Astrocyte (in vitro differentiated cells and primary cell): ENCODE measurements at regions not wholly inside any gene's neighbourhood (a gene's known extent, or its start where the extent isn't known, plus 50 kb on each side); places are given as distances from the start of the nearest gene placed in this dataset.
A peak's percentile ranks its signal among the peaks of the same experiment; 100 is the strongest.

Source experiments
- DNase-seq: peaks from one replicate; pipeline ENCODE4 v3.0.0-alpha.2; 2010; ENCODE audit warnings: low read depth
- FAIRE-seq: peaks from 2 replicates; lab custom pipeline; 2011; peaks lifted over from hg19 to GRCh38; lab: Jason Lieb, UNC
- H2AFZ ChIP-seq: 2 replicates; pipeline ENCODE4 v1.6.0; 2012; ENCODE audit warnings: low read depth, low read length, inconsistent platforms
- H3K27ac ChIP-seq: 2 replicates; pipeline ENCODE4 v1.5.1; 2011; ENCODE audit warnings: low read depth, low read length, inconsistent platforms
- H3K27me3 ChIP-seq: 2 replicates; pipeline ENCODE4 v1.6.0; 2011; ENCODE audit warnings: low read length, inconsistent platforms; ENCODE audit not compliant: insufficient read depth
- H3K36me3 ChIP-seq: 2 replicates; pipeline ENCODE4 v1.5.1; 2011; ENCODE audit warnings: low read length, inconsistent platforms; ENCODE audit not compliant: insufficient read depth
- H3K4me1 ChIP-seq: 2 replicates; pipeline ENCODE4 v1.5.1; 2011; ENCODE audit warnings: low read length, inconsistent platforms; ENCODE audit not compliant: insufficient read depth
- H3K4me2 ChIP-seq: 2 replicates; pipeline ENCODE4 v1.6.0; 2012; ENCODE audit warnings: low read length, inconsistent platforms
- H3K4me3 ChIP-seq: 2 replicates; pipeline ENCODE4 v1.5.1; 2011; ENCODE audit warnings: low read depth, mild to moderate bottlenecking, low read length, inconsistent platforms; ENCODE audit not compliant: insufficient read depth
- H3K79me2 ChIP-seq: 2 replicates; pipeline ENCODE4 v1.6.0; 2012; ENCODE audit warnings: mild to moderate bottlenecking, low read length, inconsistent platforms; ENCODE audit not compliant: insufficient read depth
- H3K9ac ChIP-seq: 2 replicates; pipeline ENCODE4 v1.6.0; 2012; ENCODE audit warnings: mild to moderate bottlenecking, low read length, inconsistent platforms
- H3K9me3 ChIP-seq: 2 replicates; pipeline ENCODE4 v1.5.1; 2012; ENCODE audit warnings: low read depth, mild to moderate bottlenecking, low read length, inconsistent platforms; ENCODE audit not compliant: insufficient read depth
- H4K20me1 ChIP-seq: 2 replicates; pipeline ENCODE4 v1.6.0; 2012; ENCODE audit warnings: low read length, inconsistent platforms; ENCODE audit not compliant: insufficient read depth
- H3K27ac Mint-ChIP-seq: one replicate; pipeline ENCODE4 v1.8.0; 2021; ENCODE audit warnings: mild to moderate bottlenecking, mixed read lengths; ENCODE audit not compliant: unreplicated experiment
- H3K27me3 Mint-ChIP-seq: one replicate; pipeline ENCODE4 v1.8.0; 2021; ENCODE audit warnings: low read depth, mixed read lengths; ENCODE audit not compliant: unreplicated experiment
- H3K36me3 Mint-ChIP-seq: one replicate; pipeline ENCODE4 v1.8.0; 2021; ENCODE audit warnings: low read depth, mixed read lengths; ENCODE audit not compliant: unreplicated experiment
- H3K4me1 Mint-ChIP-seq: one replicate; pipeline ENCODE4 v1.8.0; 2021; ENCODE audit warnings: low read depth, mixed read lengths; ENCODE audit not compliant: unreplicated experiment
- H3K4me3 Mint-ChIP-seq: one replicate; pipeline ENCODE4 v1.8.0; 2021; ENCODE audit warnings: mild to moderate bottlenecking, moderate library complexity, mixed read lengths; ENCODE audit not compliant: unreplicated experiment
- H3K9me3 Mint-ChIP-seq: one replicate; pipeline ENCODE4 v1.8.0; 2021; ENCODE audit warnings: mild to moderate bottlenecking, mixed read lengths; ENCODE audit not compliant: unreplicated experiment
- EZH2 ChIP-seq: IDR thresholded peaks from 2 replicates; pipeline ENCODE4 v1.6.1; 2012; ENCODE audit warnings: mild to moderate bottlenecking, low read length, inconsistent platforms; ENCODE audit not compliant: insufficient read depth
- TF ChIP-seq, protein P1 (sequence below): IDR thresholded peaks from 2 replicates; pipeline ENCODE4 v1.5.1; 2011; ENCODE audit warnings: low read depth, mild to moderate bottlenecking, inconsistent platforms, low read length, moderate library complexity; ENCODE audit not compliant: insufficient read depth

DNA sequence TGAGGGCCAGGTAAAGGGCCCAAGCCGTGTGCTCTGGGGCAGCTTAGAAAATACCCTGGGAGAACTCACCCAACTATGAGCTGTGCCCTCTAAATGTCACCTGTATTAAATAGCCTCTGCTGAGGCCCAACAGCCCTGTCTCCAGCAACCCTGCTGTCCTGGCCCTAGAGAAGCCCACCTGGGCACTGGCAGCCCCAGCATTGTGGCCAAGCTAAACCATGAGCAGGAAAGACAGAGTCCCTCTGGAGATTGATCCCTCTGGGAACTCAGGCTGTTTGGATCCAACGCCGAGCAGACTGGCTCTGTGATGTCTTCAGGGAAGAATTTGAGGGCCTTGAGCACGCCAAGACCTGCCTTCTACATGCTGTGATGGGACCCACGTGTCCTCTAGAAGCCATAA lies 126.5 kb downstream of the TTC32 start:
- Histone ChIP-seq H3K27me3 (peaks cover 10% of the 10 kb centered on the region), H3K79me2 (no peaks in the 10 kb centered on the region), H3K4me1 (no peaks in the 10 kb centered on the region), H3K9ac (no peak overlapping the region), H3K4me2 (no peak overlapping the region), H4K20me1 (no peaks in the 10 kb centered on the region), H2AFZ (no peak overlapping the region), H3K4me3 (no peak overlapping the region), H3K27ac (no peak overlapping the region), H3K36me3 (no peaks in the 10 kb centered on the region), H3K9me3 (no peaks in the 10 kb centered on the region)
- H3K36me3 Mint-ChIP-seq, result no peaks in the 10 kb centered on the region
- TF ChIP-seq EZH2, result no peak
- TF ChIP-seq, protein P1, sequence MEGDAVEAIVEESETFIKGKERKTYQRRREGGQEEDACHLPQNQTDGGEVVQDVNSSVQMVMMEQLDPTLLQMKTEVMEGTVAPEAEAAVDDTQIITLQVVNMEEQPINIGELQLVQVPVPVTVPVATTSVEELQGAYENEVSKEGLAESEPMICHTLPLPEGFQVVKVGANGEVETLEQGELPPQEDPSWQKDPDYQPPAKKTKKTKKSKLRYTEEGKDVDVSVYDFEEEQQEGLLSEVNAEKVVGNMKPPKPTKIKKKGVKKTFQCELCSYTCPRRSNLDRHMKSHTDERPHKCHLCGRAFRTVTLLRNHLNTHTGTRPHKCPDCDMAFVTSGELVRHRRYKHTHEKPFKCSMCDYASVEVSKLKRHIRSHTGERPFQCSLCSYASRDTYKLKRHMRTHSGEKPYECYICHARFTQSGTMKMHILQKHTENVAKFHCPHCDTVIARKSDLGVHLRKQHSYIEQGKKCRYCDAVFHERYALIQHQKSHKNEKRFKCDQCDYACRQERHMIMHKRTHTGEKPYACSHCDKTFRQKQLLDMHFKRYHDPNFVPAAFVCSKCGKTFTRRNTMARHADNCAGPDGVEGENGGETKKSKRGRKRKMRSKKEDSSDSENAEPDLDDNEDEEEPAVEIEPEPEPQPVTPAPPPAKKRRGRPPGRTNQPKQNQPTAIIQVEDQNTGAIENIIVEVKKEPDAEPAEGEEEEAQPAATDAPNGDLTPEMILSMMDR, result no peak
- no peak overlapping the region for H3K4me3 Mint-ChIP-seq
- H3K27me3 Mint-ChIP-seq, result peaks cover 20% of the 10 kb centered on the region
- peak overlapping the region; percentile 4 for H3K27ac Mint-ChIP-seq
- peaks cover 8% of the 10 kb centered on the region for H3K4me1 Mint-ChIP-seq
- no peak for DNase-seq
- H3K9me3 Mint-ChIP-seq, result no peaks in the 10 kb centered on the region
- FAIRE-seq, result no peak

DNA sequence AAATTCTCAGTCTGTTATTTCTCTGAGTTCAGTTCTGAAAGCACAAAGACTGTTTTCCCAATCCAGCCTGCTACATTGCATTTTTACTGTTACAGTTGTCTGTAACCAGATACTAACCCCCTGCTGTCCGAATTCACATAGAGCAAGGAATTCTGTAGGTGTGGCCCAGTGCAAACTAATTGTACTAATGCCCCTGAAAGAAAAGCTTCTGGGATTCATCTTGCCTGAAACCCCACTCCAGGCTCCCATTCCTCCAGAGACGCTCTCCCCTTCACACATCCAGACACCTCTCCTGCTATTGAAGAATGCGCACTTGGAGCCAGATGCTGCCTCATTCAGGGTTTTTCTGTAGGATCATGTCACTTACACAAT lies 127.0 kb downstream of the TTC32 start:
- no peaks in the 10 kb centered on the region for H3K9me3 Mint-ChIP-seq
- no peak overlapping the region for H3K4me3 ChIP-seq
- no peaks in the 10 kb centered on the region for H3K9me3 ChIP-seq
- H2AFZ ChIP-seq, result peak overlapping the region; percentile 15
- no peak for FAIRE-seq
- H3K4me2 ChIP-seq, result no peak overlapping the region
- H3K4me1 ChIP-seq, result no peaks in the 10 kb centered on the region
- H3K4me1 Mint-ChIP-seq, result peaks cover 8% of the 10 kb centered on the region
- H3K27ac ChIP-seq, result no peak overlapping the region
- no peak overlapping the region for H3K4me3 Mint-ChIP-seq
- DNase-seq, result no peak
- peak overlapping the region; percentile 15 for H3K9ac ChIP-seq
- H3K27me3 Mint-ChIP-seq, result peaks cover 17% of the 10 kb centered on the region
- H3K79me2 ChIP-seq, result no peaks in the 10 kb centered on the region
- peaks cover 10% of the 10 kb centered on the region for H3K27me3 ChIP-seq
- peak overlapping the region; percentile 4 for H3K27ac Mint-ChIP-seq
- TF ChIP-seq, protein P1, result no peak
- no peak for TF ChIP-seq EZH2
- H3K36me3 Mint-ChIP-seq, result no peaks in the 10 kb centered on the region
- no peaks in the 10 kb centered on the region for H3K36me3 ChIP-seq
- H4K20me1 ChIP-seq, result no peaks in the 10 kb centered on the region

DNA sequence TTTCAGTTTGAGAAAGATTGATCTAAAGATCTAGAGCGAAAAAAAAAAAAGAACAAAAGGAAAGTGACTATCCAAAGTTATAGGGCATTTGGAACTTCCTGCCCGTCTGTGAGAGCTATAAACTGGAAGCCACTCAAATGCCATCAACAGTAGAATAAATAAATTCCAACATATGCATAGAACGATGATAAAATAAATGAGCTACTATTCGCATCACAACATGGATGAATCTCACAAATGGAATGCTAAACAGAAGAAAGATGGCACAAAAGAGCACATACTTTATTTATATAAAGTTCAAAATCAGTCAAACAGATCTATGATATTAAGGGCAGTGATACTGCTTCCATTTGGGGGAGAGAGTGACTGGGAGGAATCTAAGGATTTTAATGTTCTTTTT lies 128.8 kb downstream of the TTC32 start:
- no peaks in the 10 kb centered on the region for H3K36me3 Mint-ChIP-seq
- Histone ChIP-seq H3K27ac (no peak overlapping the region), H3K9me3 (no peaks in the 10 kb centered on the region), H3K4me1 (no peaks in the 10 kb centered on the region), H3K4me3 (no peak overlapping the region), H3K9ac (no peak overlapping the region), H4K20me1 (no peaks in the 10 kb centered on the region), H3K79me2 (no peaks in the 10 kb centered on the region), H3K4me2 (no peak overlapping the region), H2AFZ (no peak overlapping the region), H3K27me3 (peaks cover 10% of the 10 kb centered on the region), H3K36me3 (no peaks in the 10 kb centered on the region)
- H3K4me1 Mint-ChIP-seq, result peaks cover 10% of the 10 kb centered on the region
- H3K4me3 Mint-ChIP-seq, result no peak overlapping the region
- FAIRE-seq, result no peak
- no peak overlapping the region for H3K27ac Mint-ChIP-seq
- H3K27me3 Mint-ChIP-seq, result peaks cover 4% of the 10 kb centered on the region
- no peak for DNase-seq
- no peaks in the 10 kb centered on the region for H3K9me3 Mint-ChIP-seq
- TF ChIP-seq, protein P1, result no peak
- no peak for TF ChIP-seq EZH2
